HG03342 (cell line): ENCODE measurements at regions not wholly inside any gene's neighbourhood (a gene's known extent, or its start where the extent isn't known, plus 50 kb on each side); places are given as distances from the start of the nearest gene placed in this dataset.

Experiments
- ATAC-seq: cut with Tn5 transposase; IDR thresholded peaks from one replicate; pipeline ENCODE4 v1.9.1; 2021; ENCODE audit warnings: mild to moderate bottlenecking, moderate library complexity; ENCODE audit not compliant: unreplicated experiment

- ATAC-seq, result no peak
Measured at GRCh38 chr15:93250950-93251349, 161.9 kb upstream of the RGMA start.

DNA sequence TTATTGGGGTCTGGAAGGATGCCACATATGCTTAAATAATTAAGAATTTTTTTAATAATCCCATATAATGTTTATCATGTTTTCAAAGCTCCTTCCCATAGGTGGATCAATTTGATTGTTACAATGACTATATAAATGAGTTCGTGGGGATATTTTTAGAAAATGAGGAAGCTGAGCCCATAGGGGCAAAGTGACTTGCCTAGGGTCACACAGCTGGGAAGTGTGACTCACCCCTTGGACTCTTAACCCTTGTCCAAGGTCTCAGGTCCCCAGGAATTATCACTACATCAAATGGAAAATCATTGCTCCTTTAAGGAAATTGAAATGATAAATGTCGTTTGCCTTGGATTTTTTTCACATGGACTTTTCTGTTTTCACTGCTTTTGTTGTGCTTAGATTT is 161.2 kb upstream of the RGMA start:
- ATAC-seq, result no peak

DNA sequence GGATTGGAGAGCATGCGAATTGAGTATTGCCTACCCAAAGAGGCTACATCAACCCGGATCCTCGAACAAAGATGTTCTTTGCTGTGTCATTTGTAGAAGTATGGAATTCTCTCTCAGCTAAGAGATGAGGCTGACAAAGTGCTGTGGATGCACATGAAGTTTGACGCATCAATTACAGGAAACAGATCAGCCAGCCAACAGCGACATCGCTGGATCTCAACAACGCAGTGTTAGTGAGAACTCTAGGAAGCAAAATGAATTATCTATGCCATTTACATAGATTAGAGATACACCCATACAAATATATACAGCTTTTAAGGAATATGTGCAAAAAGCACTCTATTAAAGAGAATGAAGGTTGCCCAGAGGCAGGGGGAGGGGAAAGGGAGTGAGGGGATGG is 160.6 kb upstream of the RGMA start:
- no peak for ATAC-seq

DNA sequence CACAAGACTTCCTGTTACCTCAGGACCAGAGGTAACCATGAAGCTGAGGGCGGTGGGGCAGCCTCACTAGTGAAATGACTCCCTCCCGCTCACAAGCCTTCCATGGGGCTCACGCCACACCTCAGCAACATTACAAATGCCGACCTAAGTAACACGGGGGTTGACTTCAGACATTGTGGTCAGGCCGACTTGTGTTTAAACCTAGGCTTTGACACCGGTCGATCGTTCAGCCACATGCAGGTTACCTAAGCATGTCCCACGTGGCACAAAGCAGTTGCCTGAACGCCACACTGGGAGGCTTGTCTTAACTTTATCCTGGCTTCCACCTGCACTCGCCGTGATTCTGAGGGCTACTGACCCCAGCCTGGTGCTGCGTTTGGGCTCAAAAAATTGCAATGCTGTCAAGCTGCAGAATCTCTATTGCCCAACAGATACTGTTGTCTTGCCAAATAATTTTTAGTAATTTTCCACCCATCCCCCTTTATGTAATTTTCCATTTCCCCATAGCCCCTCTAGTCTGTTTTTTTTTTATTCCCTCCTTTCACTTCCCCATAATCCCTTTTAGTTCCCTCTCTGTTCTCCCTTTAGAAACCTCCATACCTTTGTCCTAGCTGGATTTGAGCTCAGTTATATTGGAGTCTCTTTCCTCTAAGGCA is 158.6 kb upstream of the RGMA start:
- no peak for ATAC-seq

GRCh38 chr15:93246266-93247242 is 157.5 kb upstream of the RGMA start:
- no peak for ATAC-seq

DNA sequence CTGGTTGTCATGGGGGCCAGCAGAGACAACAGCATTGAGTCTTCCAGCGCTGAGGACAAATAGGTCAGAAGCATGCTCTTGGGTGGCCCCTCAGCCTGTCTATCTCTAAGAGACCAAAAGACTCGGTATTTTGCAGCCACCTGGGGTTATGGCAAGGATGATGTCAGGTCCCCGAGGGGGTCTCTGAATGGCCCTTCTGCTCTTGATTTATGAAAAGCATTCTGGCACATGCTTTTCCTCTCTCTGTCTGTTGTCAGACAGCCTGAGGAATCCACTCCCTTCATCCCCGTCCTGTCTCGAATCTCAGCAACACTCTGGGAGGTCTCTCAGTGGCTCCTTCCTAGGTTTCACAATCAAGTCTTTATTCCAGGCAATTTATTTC is 156.6 kb upstream of the RGMA start:
- no peak for ATAC-seq

- ATAC-seq, result no peak
Measured at GRCh38 chr15:93244696-93245660, 156.0 kb upstream of the RGMA start.

DNA sequence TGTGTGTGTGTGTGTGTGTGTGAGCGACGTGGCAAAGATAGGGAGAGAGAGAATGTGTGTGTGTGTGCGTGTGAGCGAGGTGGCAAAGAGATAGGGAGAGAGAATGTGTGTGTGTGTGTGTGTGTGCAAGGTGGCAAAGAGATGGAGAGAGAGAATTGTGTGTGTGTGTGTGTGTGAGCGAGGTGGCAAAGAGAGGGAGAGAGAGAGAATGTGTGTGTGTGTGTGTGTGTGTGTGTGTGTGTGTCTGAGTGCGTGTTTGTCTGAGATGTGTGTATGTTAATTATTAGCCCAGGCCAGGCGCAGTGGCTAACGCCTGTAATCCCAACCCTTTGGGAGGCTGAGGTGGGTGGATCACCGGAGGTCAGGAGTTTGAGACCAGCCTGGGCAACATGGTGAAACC is 154.6 kb upstream of the RGMA start:
- ATAC-seq, result no peak

GRCh38 chr15:93241696-93242585 is 152.9 kb upstream of the RGMA start:
- ATAC-seq, result no peak

DNA sequence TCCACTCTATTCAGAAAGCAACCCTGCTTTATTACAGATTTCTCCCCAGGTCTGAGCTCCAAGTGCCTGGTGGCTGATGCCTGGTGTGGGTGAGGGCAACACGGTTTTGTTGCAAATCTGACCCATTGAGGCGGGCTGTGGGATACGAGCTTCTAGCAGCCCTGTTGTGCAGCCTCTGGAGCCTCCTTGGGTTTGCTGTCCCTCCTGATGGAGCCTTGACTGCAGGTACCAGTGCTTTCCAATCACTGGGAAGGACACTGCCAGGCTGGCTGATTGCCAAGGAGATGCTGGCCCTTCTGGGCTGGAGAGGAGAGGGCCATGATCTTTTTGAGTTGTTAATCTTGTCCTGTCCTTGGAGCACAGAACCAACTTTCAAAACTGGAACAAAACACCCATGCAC is 151.0 kb upstream of the RGMA start:
- no peak for ATAC-seq

- no peak for ATAC-seq
Measured at GRCh38 chr15:93239591-93239990, 150.6 kb upstream of the RGMA start.

DNA sequence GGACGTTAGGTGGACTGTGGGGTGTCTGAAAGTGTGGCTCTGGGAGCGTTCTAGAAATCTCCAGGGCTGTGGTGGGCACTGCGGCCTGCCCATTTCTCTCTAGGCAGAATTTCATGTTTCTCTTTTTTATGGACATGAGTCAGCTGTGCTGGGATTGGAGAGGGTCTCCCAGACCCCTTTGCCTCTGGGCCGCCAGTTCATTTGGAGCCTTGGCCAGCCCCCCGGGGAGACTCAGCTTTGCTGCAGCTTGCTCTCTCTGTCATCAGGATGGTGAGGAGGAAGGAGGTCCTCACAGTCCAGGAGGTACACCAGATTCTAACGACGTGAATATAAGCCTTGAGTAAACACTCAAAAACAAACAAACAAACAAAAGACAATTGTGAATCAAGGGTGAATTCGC is 149.6 kb upstream of the RGMA start:
- ATAC-seq, result no peak

- no peak for ATAC-seq
Measured at GRCh38 chr15:93235926-93236780, 147.1 kb upstream of the RGMA start.

GRCh38 chr15:93235269-93235668 is 146.3 kb upstream of the RGMA start:
- ATAC-seq, result no peak

GRCh38 chr15:93233710-93234109 is 144.7 kb upstream of the RGMA start:
- ATAC-seq, result no peak

DNA sequence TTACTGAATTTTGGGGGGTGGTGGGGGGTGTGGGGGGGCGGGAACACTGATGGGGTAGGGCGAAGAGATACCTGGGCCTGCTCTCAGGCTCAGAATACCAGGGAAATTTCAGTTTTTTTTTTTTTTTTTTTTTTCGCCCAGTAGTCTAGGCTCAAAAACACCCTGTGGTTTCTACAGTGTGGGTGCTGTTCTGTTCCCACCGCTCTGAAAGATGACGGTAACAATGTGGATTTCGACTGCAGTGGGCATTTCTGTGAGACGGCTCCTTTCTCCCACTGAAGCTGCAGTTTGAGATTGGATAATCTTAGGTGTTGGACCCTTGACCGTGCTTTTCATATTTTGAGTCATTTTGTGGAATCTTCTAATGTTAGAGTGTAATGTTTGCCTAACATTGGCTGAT is 143.8 kb upstream of the RGMA start:
- no peak for ATAC-seq

- ATAC-seq, result no peak
Measured at GRCh38 chr15:93231994-93232393, 143.0 kb upstream of the RGMA start.

DNA sequence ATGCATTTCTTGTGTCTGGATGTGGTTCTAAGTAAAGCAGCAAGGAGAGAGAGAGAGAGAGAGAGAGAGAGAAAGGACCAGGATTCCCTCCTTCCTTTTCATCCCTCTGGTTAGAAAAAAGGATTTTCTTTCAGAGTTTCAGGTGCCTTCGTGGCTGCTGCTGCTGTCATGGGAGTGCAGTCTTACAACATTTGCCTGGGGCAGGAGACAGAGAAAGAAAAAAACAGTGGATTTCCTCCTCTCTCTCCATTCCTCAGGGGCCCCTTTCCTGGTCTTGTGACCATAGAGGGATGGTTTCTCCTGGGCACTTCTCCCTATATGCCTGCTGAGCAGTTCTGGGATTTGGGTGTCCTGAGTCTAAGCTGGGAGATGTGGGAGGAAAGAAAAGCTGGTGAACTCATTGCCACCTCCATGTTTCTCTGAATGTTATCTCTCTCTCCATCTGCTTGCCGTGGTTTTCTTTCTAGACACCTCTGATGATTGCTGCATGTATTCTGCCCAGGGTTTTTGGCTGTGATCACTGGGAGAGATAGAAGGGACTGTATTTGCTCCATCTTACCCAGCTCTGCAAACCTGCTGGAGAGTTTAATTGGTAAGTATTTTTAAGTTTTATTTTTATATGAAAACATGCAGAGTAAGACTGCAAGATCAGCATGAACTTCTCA is 142.4 kb upstream of the RGMA start:
- no peak for ATAC-seq

DNA sequence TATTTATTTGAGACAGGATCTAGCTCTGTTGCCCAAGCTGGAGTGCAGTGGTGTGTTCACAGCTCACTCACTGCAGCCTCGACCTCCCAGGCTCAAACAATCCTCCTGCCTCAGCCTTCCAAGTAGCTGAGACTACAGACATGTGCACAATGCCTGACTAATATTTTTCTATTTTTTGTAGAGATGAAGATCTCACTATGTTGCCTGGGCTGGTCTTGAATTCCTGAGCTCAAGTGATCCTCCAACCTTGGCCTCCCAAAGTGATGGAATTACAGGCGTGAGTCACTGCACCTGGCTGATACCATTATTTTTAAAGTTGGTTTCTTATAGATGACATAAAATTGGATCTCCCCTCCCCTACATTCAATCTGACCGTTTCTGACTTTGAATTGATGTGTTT is 139.5 kb upstream of the RGMA start:
- no peak for ATAC-seq
